ENCODE measurements at regions not wholly inside any gene's neighbourhood (a gene's known extent, or its start where the extent isn't known, plus 50 kb on each side); places are given as distances from the start of the nearest gene placed in this dataset.

DNA sequence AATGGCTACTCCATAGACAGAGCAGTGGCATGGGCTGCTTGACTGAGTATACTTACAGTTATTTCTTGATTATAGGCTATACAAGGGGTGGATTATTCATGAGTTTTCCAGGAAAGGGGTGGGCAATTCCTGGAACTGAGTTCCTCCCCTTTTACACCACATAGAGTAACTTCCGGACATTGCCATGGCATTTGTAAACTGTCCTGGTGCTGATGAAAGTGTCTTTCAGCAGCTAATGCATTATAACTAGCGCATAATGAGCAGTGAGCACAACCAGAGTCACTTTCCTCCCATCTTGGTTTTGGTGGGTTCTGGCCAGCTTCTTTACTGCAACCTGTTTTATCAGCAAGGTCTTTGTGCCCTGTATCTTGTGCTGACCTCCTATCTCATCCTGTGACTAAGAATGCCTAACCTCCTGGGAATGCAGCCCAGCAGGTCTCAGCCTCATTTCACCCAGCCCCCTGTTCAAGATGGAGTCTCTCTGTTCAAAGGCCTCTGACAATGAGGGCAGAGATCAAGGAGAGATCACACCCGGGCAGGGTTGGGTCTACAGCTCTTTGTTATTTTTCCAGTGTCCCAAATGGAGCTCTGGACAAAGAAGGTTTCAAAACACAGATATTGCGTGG is 468.4 kb upstream of the PRKX start:
- FAIRE-seq, result no peak
- no peak overlapping the region for H3K27ac ChIP-seq
- CTCF ChIA-PET, result no interaction called here
- DNase-seq (ENCODE audit: low read depth in 1 of 2, low spot score in 1 of 2), result no peak
- POLR2A ChIA-PET, result no interaction called here
- WGBS (ENCODE audit: missing lambda C conversion rate), result 2% methylated on average over 4 of the region's 4 CpGs
- no peak for TF ChIP-seq EHMT2 (IDR thresholded peaks at IDR 0.05; ENCODE audit: low read depth)
- no peak for TF ChIP-seq PHF8 (IDR thresholded peaks at IDR 0.05; ENCODE audit: borderline replicate concordance, low read depth)
- TF ChIP-seq, protein P1, sequence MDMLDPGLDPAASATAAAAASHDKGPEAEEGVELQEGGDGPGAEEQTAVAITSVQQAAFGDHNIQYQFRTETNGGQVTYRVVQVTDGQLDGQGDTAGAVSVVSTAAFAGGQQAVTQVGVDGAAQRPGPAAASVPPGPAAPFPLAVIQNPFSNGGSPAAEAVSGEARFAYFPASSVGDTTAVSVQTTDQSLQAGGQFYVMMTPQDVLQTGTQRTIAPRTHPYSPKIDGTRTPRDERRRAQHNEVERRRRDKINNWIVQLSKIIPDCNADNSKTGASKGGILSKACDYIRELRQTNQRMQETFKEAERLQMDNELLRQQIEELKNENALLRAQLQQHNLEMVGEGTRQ (IDR thresholded peaks at IDR 0.05), result no peak
- no peak for TF ChIP-seq HDAC2 (IDR thresholded peaks at IDR 0.05)
- no peak for TF ChIP-seq EP300 (IDR thresholded peaks at IDR 0.05)
- TF ChIP-seq NR3C1 (IDR thresholded peaks at IDR 0.05), result no peak
- no peak overlapping the region for H3K4me3 ChIP-seq
- H3K9me3 ChIP-seq, result no peaks in the 10 kb centered on the region
- H3K4me2 ChIP-seq, result no peak overlapping the region
- no peaks in the 10 kb centered on the region for H3K4me1 ChIP-seq
- no peak for ATAC-seq

DNA sequence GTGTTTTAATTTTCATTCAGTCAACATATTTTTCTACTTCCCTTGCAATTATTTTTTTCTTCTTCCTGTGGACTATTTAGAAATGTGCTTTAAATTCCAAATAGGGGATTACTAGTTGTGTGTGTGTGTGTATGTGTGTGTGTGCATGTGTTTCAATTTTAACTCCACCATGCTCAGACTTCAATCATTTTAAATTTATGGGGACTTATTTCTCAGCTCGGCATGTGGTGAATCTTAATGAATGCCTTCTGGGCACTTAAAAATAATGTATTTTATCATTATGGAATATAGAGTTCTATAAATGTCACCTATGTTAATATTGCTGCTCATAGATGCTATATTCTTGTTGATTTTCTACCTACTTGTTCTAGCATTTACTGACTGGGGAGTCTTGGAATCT is 465.6 kb upstream of the PRKX start:
- H3K27ac ChIP-seq, result no peak overlapping the region
- CTCF ChIA-PET, result no interaction called here
- ATAC-seq (no peak), FAIRE-seq (no peak), DNase-seq (ENCODE audit: low read depth in 1 of 2, low spot score in 1 of 2) (no peak)
- 0% methylated on average over 1 of the region's 1 CpG for WGBS (ENCODE audit: missing lambda C conversion rate)
- no peaks in the 10 kb centered on the region for H3K4me1 ChIP-seq
- TF ChIP-seq ZC3H11A (IDR thresholded peaks at IDR 0.05) (no peak), CHD2 (IDR thresholded peaks at IDR 0.05; ENCODE audit: low read length, partially characterized antibody) (no peak), CBX2 (IDR thresholded peaks at IDR 0.05; ENCODE audit: borderline replicate concordance, low read depth) (no peak), RFX5 (IDR thresholded peaks at IDR 0.05) (no peak), CBX8 (IDR thresholded peaks at IDR 0.05) (no peak), POLR2AphosphoS2 (conservative IDR thresholded peaks at IDR 0.05; ENCODE audit: low read length) (no peak), KDM1A (IDR thresholded peaks at IDR 0.05; ENCODE audit: low read depth) (no peak), SMC3 (IDR thresholded peaks at IDR 0.05) (no peak), TFCP2L1 (CRISPR knock-in tag; IDR thresholded peaks at IDR 0.05) (no peak), HEYL (CRISPR knock-in tag; IDR thresholded peaks at IDR 0.05) (no peak)
- TF ChIP-seq, protein P2, sequence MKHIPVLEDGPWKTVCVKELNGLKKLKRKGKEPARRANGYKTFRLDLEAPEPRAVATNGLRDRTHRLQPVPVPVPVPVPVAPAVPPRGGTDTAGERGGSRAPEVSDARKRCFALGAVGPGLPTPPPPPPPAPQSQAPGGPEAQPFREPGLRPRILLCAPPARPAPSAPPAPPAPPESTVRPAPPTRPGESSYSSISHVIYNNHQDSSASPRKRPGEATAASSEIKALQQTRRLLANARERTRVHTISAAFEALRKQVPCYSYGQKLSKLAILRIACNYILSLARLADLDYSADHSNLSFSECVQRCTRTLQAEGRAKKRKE (CRISPR knock-in tag; IDR thresholded peaks at IDR 0.05; ENCODE audit: low read depth), result no peak
- TF ChIP-seq, protein P3, sequence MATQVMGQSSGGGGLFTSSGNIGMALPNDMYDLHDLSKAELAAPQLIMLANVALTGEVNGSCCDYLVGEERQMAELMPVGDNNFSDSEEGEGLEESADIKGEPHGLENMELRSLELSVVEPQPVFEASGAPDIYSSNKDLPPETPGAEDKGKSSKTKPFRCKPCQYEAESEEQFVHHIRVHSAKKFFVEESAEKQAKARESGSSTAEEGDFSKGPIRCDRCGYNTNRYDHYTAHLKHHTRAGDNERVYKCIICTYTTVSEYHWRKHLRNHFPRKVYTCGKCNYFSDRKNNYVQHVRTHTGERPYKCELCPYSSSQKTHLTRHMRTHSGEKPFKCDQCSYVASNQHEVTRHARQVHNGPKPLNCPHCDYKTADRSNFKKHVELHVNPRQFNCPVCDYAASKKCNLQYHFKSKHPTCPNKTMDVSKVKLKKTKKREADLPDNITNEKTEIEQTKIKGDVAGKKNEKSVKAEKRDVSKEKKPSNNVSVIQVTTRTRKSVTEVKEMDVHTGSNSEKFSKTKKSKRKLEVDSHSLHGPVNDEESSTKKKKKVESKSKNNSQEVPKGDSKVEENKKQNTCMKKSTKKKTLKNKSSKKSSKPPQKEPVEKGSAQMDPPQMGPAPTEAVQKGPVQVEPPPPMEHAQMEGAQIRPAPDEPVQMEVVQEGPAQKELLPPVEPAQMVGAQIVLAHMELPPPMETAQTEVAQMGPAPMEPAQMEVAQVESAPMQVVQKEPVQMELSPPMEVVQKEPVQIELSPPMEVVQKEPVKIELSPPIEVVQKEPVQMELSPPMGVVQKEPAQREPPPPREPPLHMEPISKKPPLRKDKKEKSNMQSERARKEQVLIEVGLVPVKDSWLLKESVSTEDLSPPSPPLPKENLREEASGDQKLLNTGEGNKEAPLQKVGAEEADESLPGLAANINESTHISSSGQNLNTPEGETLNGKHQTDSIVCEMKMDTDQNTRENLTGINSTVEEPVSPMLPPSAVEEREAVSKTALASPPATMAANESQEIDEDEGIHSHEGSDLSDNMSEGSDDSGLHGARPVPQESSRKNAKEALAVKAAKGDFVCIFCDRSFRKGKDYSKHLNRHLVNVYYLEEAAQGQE (IDR thresholded peaks at IDR 0.05), result no peak
- TF ChIP-seq, protein P4, sequence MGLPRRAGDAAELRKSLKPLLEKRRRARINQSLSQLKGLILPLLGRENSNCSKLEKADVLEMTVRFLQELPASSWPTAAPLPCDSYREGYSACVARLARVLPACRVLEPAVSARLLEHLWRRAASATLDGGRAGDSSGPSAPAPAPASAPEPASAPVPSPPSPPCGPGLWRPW (IDR thresholded peaks at IDR 0.05), result no peak
- TF ChIP-seq, protein P5, sequence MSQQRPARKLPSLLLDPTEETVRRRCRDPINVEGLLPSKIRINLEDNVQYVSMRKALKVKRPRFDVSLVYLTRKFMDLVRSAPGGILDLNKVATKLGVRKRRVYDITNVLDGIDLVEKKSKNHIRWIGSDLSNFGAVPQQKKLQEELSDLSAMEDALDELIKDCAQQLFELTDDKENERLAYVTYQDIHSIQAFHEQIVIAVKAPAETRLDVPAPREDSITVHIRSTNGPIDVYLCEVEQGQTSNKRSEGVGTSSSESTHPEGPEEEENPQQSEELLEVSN (IDR thresholded peaks at IDR 0.05; ENCODE audit: borderline replicate concordance, low read depth), result no peak
- no peak overlapping the region for H3K4me2 ChIP-seq
- H3K4me3 ChIP-seq, result no peak overlapping the region
- POLR2A ChIA-PET, result no interaction called here
- no peaks in the 10 kb centered on the region for H3K9me3 ChIP-seq

All from A549 (cell line).